Spleen (tissue), 7 donors: ENCODE measurements at regions not wholly inside any gene's neighbourhood (a gene's known extent, or its start where the extent isn't known, plus 50 kb on each side); places are given as distances from the start of the nearest gene placed in this dataset.

ENCODE experiments used
- POLR2A ChIP-seq, 3 donors: fragments of 450-650 bp; IDR thresholded peaks; one replicate each; pipeline ENCODE4 v1.5.1; 2017; ENCODE audit warnings: antibody characterized with exemption in 3 of 3, mild to moderate bottlenecking in 1 of 3
- POLR2AphosphoS5 ChIP-seq, 3 donors: sonication (generic); formaldehyde crosslinking; IDR thresholded peaks; one replicate each; pipeline ENCODE4 v1.5.1; 2017; ENCODE audit warnings: antibody characterized with exemption in 3 of 3
- TF ChIP-seq, protein P1 (sequence below), 11 experiments: fragments of 200-600 bp in 7 of 11; fragments of 450-650 bp in 4 of 11; sonication (generic) in 4 of 11; IDR thresholded peaks in 8 of 11; conservative IDR thresholded peaks in 3 of 11; 1 replicate in 7 of 11; 2 replicates in 4 of 11; pipeline versions ENCODE4 v1.4.0 to v1.8.0; 2016 to 2021; ENCODE audit warnings: antibody characterized with exemption in 11 of 11, inconsistent platforms in 4 of 11, mild to moderate bottlenecking in 1 of 11
- donor health status: DM: no; HTN: no; CAD: no; lungs with moderate emphysema.
- donor health status: DM: no; HTN: no; CAD: no.
- donor health status: DM: no; HTN: no; CAD: no.

DNA sequence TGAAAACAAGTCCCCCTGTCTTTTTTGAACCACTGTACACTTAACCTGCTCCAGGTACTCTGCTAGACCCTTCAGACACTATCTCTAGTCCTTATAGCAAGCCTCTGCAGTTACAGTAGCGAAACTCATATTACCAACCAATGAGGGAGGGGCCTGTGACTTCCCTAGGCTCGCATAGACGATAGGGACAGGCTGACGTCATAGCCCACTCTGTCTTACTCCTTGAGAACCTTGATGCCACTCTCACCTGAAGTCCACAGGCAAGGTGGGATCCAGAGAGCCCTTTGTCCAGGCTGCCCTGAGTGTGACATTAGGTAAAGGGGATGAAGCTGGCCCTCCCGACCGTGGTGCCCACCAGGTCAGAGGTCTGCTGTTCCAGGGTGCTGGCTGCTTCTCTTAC lies 65.3 kb downstream of the ACTBL2 start:
- TF ChIP-seq, protein P1, sequence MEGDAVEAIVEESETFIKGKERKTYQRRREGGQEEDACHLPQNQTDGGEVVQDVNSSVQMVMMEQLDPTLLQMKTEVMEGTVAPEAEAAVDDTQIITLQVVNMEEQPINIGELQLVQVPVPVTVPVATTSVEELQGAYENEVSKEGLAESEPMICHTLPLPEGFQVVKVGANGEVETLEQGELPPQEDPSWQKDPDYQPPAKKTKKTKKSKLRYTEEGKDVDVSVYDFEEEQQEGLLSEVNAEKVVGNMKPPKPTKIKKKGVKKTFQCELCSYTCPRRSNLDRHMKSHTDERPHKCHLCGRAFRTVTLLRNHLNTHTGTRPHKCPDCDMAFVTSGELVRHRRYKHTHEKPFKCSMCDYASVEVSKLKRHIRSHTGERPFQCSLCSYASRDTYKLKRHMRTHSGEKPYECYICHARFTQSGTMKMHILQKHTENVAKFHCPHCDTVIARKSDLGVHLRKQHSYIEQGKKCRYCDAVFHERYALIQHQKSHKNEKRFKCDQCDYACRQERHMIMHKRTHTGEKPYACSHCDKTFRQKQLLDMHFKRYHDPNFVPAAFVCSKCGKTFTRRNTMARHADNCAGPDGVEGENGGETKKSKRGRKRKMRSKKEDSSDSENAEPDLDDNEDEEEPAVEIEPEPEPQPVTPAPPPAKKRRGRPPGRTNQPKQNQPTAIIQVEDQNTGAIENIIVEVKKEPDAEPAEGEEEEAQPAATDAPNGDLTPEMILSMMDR (IDR thresholded peaks at IDR 0.05 in 8 of 11, conservative IDR thresholded peaks at IDR 0.05 in 3 of 11), result no peak
- TF ChIP-seq POLR2A (IDR thresholded peaks at IDR 0.05) (no peak), POLR2AphosphoS5 (IDR thresholded peaks at IDR 0.05) (no peak)
